ENCODE measurements at regions not wholly inside any gene's neighbourhood (a gene's known extent, or its start where the extent isn't known, plus 50 kb on each side); places are given as distances from the start of the nearest gene placed in this dataset.

GRCh38 chr11:39971938-39972337 lies 1487.5 kb downstream of the LRRC4C start:
- DNase-seq: no peak
- Histone ChIP-seq H3K27ac (no peak overlapping the region), H3K9me3 (no peaks in the 10 kb centered on the region), H3K27me3 (no peaks in the 10 kb centered on the region), H3K4me1 (no peaks in the 10 kb centered on the region), H3K36me3 (no peaks in the 10 kb centered on the region), H3K4me3 (no peak overlapping the region)
- intact Hi-C loops (cut with DNase I): no loop called here
- TF ChIP-seq CTCF (IDR thresholded peaks at IDR 0.05): no peak
- TF ChIP-seq POLR2AphosphoS5 (IDR thresholded peaks at IDR 0.05): no peak
- TF ChIP-seq POLR2A (IDR thresholded peaks at IDR 0.05): no peak
- no peak for TF ChIP-seq EP300 (IDR thresholded peaks at IDR 0.05)
- WGBS, 2 donors: 88 to 95% methylated on average over 3 of the region's 3 CpGs

GRCh38 chr11:39968071-39968470 lies 1491.4 kb downstream of the LRRC4C start:
- no peak overlapping the region for H3K4me3 ChIP-seq
- 84 to 91% methylated on average over 5 of the region's 5 CpGs for WGBS, 2 donors
- no peaks in the 10 kb centered on the region for H3K9me3 ChIP-seq
- no peaks in the 10 kb centered on the region for H3K27me3 ChIP-seq
- no peak overlapping the region for H3K27ac ChIP-seq
- intact Hi-C loops (cut with DNase I): no loop called here
- no peak for TF ChIP-seq POLR2A (IDR thresholded peaks at IDR 0.05)
- TF ChIP-seq CTCF (IDR thresholded peaks at IDR 0.05): no peak
- no peak for TF ChIP-seq EP300 (IDR thresholded peaks at IDR 0.05)
- TF ChIP-seq POLR2AphosphoS5 (IDR thresholded peaks at IDR 0.05): no peak
- H3K4me1 ChIP-seq: no peaks in the 10 kb centered on the region
- DNase-seq: no peak
- H3K36me3 ChIP-seq: no peaks in the 10 kb centered on the region

GRCh38 chr11:39965701-39966100 lies 1493.8 kb downstream of the LRRC4C start:
- Histone ChIP-seq H3K4me1 (no peaks in the 10 kb centered on the region), H3K27me3 (no peaks in the 10 kb centered on the region), H3K36me3 (no peaks in the 10 kb centered on the region), H3K27ac (no peak overlapping the region), H3K4me3 (no peak overlapping the region), H3K9me3 (no peaks in the 10 kb centered on the region)
- intact Hi-C loops (cut with DNase I): no loop called here
- whole genome bisulfite sequencing, 2 donors: 73 to 85% methylated on average over 5 of the region's 5 CpGs
- no peak for DNase-seq
- TF ChIP-seq CTCF (IDR thresholded peaks at IDR 0.05) (no peak), POLR2AphosphoS5 (IDR thresholded peaks at IDR 0.05) (no peak), POLR2A (IDR thresholded peaks at IDR 0.05) (no peak), EP300 (IDR thresholded peaks at IDR 0.05) (no peak)

- intact Hi-C loops (cut with DNase I): no loop called here
- Histone ChIP-seq H3K27me3 (no peaks in the 10 kb centered on the region), H3K36me3 (no peaks in the 10 kb centered on the region), H3K4me1 (no peaks in the 10 kb centered on the region), H3K27ac (no peak overlapping the region), H3K4me3 (no peak overlapping the region), H3K9me3 (no peaks in the 10 kb centered on the region)
- no peak for DNase-seq
- WGBS, 2 donors: 70 to 77% methylated on average over 6 of the region's 6 CpGs
- no peak for TF ChIP-seq POLR2AphosphoS5 (IDR thresholded peaks at IDR 0.05)
- no peak for TF ChIP-seq EP300 (IDR thresholded peaks at IDR 0.05)
- TF ChIP-seq CTCF (IDR thresholded peaks at IDR 0.05): no peak
- TF ChIP-seq POLR2A (IDR thresholded peaks at IDR 0.05): no peak
These were observed 1499.2 kb downstream of the LRRC4C start for GRCh38 chr11:39960206-39960605.

GRCh38 chr11:39932966-39933365 lies 1526.5 kb downstream of the LRRC4C start:
- no peak overlapping the region for H3K27ac ChIP-seq
- no peaks in the 10 kb centered on the region for H3K4me1 ChIP-seq
- no peak for DNase-seq
- H3K4me3 ChIP-seq: no peak overlapping the region
- H3K9me3 ChIP-seq: no peaks in the 10 kb centered on the region
- intact Hi-C loops (cut with DNase I): no loop called here
- no peaks in the 10 kb centered on the region for H3K36me3 ChIP-seq
- WGBS, 2 donors: 58 to 81% methylated on average over 3 of the region's 3 CpGs
- TF ChIP-seq POLR2AphosphoS5 (IDR thresholded peaks at IDR 0.05) (no peak), EP300 (IDR thresholded peaks at IDR 0.05) (no peak), CTCF (IDR thresholded peaks at IDR 0.05) (no peak), POLR2A (IDR thresholded peaks at IDR 0.05) (no peak)
- H3K27me3 ChIP-seq: no peaks in the 10 kb centered on the region
